ENCODE measurements at regions not wholly inside any gene's neighbourhood (a gene's known extent, or its start where the extent isn't known, plus 50 kb on each side); places are given as distances from the start of the nearest gene placed in this dataset.

DNA sequence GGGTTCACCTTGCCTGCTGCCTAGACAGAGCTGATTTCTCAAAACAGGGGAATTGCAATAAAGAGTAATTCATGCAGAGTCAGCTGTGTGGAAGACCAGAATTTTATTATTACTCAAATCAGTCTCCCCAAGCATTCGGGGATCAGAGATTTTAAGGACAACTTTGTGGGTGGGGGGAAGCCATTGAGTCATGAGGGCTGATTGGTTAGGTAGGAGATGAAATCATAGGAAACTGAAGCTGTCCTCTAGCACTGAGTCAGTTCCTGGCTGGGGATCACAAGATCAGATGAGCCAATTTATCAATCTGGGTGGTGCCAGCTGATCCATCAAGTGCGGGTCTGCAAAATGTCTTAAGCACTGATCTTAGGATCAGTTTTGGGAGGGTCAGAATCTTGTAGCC, 159.1 kb upstream of the MAP1B start:
- no peak for DNase-seq (ENCODE audit: low spot score)

DNA sequence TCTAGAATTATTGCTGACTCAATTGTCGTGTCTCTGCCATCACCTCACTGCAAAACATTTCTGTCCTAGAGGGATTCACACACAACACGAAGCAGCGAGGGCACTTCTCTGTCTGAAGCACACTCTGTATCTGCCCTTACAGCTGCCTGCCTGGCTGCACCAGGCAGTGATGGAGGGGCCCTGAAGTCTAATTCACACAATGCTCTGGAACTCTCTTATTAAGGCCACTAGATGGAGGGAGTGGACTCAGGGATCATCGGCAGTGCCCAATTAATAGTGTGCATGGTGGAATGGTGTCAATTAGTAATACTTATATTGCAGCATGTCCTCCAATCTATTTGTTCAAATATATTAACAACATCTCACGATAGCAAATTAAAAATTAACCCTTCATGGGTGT, 157.5 kb upstream of the MAP1B start:
- no peak for DNase-seq (ENCODE audit: low spot score)

DNA sequence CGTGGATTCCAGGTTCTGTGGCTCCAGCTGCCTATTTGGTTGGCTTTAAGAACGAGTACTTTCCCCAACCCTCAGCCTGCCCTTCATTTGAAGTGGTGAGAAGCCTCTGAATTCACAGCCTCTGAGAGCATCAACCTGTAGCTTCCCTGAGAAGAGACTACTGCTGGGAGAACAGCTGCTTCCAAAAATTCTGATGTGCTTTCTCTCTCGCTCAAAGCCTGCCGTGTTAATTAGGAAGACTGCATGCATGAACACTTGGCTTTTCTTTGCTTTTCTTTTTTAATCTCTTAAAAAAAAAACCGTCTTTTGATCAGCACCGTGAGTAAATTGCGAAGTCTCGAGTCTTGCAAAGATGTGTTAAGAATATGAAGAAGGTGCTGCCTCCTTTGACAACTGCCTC, 153.4 kb upstream of the MAP1B start:
- DNase-seq (ENCODE audit: low spot score), result no peak

DNA sequence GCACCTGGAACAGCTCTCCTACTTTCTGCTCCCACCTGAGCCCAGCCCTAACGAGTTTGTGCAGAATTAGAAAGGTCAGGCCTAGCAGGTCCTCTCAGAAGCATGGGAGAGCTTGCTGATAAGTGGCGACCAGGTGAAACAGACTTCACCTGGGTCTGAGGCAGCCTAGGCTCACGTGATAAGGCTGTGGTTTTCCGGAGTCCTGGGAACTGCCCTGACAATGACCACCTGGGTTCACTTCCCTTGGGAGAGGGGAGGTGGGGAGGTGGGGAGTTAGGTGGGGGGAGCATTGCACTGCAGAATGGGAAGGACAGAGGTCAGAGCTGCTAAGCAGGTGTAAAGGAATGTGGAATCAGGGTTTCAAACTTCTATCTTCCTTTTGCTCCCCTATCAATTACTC, 152.9 kb upstream of the MAP1B start:
- DNase-seq (ENCODE audit: low spot score), result no peak

DNA sequence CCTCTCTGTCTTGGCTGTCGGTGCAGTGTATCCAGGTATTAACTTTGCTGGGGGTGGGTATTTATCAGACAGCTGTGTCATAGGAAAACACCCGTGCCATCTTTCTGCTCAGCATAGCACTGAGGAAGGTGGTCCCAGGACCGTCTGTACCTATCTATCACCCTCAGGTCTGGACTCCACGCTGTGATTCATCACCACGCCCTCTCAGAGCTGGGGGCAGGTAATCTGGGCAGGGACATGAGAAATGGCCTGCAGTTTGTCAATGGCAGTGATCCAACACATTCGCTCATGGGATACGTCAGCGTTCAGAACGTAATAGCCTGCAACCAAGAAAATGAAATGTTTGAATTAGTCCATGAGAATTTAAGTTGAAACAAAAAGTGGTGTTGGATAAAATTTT, 151.6 kb upstream of the MAP1B start:
- DNase-seq (ENCODE audit: low spot score), result no peak

DNA sequence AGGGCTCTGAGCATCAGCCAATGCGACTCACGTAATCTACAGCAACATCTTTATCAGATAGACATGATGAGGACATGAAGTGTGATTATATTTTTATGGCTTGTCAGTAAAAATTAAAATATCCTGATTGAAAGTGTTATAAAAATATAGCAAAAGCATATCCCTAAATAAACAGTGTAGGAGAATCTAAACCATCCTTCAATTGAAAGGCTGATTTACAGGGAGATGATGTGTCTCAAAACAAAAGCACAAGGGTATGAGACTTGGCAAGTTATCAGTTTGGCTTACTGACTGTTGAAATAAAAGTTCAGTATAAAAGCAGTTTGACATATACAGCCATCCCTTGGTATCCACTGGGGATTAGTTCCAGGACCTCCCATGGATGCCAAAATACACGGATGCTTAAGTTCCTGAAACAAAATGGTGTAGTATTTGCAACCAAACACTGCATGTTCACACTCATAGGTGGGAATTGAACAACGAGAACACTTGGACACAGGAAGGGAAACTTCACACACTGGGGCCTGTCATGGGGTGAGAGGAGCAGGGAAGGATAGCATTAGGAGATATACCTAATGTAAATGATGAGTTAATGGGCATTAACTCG, 149.9 kb upstream of the MAP1B start:
- no peak for DNase-seq (ENCODE audit: low spot score)

DNA sequence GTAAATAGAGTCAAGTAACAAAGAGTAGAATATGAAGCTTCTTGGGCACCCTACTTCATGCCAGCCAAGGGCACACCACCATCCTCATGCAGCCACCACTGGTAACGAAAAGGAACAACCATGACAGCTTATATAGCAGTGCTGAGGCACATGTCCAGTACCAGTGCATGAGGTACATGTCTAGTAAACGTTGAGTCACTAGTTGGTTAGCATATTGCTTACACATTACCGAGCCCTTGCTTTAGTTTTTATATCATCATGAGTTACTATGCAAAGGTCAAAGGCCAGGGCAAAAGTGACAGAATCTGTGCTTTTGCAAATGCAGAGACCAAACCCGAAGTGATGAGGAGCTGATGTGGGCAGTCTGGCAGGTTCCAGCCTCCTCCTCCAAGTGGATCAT, 147.1 kb upstream of the MAP1B start:
- DNase-seq (ENCODE audit: low spot score), result no peak

DNA sequence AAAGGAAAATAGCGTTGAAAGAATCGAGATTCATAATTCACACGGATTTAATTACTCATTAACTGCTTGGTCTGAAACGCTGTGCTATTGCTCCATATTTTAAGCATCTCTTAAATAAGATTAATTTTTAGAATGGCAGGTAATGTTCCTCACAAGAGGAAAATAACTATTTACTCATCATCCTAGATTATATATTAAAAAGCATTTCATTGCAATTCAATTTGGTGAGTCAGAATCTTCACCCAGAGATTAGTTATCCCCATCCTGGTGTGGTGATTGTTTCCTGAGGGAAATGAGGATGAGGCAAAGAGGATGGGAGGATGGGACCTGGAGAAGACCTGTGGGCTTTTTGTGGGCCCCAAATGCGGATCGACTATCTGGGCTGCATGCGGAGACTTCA, 145.5 kb upstream of the MAP1B start:
- no peak for DNase-seq (ENCODE audit: low spot score)

DNA sequence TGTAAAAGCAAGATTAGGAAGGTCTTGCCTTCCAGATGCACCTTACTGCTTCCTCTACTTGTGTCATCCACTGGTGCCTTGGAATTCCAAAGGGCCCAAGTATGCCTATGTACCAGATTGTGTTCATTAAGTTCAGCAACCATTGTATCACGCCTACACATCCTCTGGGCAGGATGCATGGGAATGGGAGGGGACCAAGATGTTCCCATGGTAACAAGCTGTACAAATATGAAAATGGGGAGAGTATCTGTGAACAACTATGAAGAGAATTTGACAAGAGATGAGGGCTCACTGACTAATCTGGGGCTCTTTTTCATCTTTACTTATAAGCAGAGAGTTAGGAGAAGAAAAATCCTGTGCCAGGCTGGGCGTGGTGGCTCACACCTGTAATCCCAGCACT, 137.8 kb upstream of the MAP1B start:
- no peak for DNase-seq (ENCODE audit: low spot score)

DNA sequence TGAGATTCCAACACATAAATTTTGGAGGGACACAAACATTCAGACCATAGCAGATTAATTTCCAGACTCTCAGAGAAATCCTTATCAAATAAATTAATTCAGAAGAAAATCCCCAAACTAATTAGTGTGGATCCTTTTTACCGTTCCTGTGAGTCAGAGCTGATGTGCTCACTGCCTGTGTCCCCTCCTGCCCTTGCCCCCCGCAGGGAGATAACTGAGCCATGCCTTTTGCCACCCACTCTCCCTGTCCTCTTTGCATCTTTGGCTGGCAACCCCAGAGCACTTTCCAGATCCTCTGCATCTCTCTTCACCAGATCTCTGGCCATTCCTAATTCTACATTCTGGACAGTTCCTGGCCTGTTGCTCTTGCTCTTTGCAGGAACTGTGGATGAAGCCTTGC, 135.4 kb upstream of the MAP1B start:
- no peak for DNase-seq (ENCODE audit: low spot score)

DNA sequence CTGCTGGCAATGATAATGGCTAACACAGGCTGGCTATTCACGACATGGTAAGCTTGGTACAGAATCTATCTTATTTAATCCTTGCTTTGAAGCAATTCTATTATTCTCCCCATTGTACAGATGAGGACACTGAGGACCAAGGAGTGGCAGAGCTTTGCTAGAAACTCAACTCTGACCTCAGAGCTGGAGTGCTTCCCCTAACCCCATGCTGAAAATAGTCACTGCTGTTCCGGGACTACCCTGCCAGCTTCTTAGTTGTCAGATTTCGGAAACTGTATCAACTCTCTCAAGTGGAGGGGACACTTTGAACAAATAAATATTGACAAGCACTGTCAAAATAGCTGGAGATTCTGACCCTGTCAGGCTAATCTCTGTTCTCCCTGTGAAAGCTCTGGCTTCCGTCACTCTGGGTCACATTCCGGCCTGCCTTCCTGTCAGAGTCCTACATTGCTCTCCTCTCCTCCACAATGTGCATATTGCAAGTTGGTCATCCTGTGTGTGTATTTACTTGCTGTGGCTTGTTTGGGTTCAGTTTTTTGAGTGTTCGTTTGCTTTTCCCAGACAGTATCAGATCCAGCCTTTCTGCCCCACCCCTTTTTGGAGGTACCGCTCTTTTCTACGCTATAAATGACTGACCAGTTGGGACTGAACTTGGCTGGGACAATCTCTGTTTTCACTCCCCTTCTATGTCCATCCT, 134.3 kb upstream of the MAP1B start:
- DNase-seq (ENCODE audit: low spot score), result no peak

DNA sequence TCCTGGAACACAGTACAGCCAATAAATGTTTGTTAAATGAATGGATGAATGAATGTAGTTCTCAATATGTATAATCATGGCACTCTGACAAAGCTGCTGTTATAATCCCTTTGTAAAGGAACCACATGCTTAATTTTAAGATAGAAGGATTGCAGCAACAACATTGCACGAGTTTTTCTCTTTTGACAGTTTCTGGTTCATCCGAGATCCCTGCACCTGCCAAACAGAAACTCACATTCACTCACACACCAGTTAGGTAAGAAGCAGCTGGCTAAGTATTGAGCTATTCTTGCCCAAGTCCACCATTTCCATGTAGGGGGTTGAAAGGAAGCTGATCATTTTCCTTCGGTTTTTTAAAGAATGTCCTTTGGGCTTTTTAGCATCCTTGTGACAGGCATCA, 133.7 kb upstream of the MAP1B start:
- no peak for DNase-seq (ENCODE audit: low spot score)

DNA sequence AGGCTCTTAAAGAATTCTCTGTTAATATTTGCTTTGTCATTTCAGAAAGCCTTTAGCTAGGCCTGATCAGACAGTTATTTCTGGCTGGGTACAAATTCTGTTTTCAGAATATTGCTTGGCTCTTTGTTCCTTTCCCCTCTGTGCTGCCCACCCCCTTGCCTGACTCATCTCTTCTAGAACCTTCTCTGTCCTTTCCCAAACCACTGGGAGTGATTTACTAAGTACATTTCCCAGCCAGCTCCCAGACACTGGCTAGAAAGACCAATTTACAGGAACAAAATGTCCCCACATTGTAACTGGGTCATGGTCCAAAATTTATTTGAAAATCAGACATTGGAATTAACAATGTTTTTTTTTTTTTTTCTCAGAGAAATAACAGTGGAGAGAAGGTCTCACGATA, 133.1 kb upstream of the MAP1B start:
- no peak for DNase-seq (ENCODE audit: low spot score)

DNA sequence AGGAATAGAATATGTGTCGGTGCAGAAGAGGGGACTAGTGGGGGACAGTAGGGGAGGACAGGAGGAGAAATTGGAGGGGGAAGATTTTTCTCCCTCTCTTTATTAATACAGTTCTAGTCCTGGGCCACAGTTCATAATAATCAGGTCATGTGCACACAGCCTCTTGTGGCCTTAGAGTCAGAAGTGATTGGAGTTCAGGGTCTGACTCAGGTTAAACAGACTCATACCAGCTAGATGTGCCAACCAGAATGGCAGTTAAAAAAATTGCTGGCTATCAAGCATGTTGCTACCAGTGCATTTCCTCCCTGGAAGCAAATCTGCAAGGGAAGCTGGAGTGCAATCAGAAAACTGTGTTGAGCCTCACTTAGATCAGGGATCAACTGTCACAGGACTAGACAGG, 132.7 kb upstream of the MAP1B start:
- no peak for DNase-seq (ENCODE audit: low spot score)

DNA sequence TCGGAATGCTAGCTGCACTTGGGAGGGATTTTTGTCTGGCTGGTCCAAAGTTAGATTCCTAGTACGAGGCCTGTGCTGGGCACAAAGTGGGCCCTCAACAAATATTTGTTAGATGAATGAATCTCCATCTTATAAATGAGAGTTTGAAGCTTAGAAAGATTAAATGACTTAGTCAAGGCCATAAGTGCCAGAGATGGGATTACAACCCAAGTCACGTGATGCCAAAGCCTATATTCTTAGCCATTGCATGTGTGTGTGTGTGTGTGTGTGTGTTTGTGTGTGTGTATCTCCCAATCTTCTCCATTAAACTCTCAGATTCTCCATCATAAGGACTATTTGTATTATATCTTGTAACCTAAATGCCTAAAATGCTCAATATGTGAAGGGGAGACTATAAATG, 130.8 kb upstream of the MAP1B start:
- no peak for DNase-seq (ENCODE audit: low spot score)

DNA sequence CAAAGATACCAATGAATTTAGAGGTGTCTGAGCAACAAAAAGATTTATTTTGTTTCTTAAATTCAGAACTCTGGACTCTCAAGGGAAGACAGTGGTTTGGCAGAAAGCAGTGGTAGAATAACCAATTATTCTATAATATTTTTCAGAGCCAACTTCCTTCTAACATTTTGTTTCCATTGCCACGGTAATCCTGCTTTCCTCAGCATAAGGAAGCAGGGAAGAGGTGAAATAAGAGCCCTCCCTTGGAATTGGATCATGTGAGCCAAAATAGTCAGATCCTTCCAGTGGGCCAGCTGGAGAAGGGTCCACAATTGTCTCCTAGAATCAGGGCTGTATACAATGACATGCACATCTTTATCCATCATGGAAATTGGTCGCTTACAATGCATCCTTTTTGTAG, 130.0 kb upstream of the MAP1B start:
- DNase-seq (ENCODE audit: low spot score), result no peak

DNA sequence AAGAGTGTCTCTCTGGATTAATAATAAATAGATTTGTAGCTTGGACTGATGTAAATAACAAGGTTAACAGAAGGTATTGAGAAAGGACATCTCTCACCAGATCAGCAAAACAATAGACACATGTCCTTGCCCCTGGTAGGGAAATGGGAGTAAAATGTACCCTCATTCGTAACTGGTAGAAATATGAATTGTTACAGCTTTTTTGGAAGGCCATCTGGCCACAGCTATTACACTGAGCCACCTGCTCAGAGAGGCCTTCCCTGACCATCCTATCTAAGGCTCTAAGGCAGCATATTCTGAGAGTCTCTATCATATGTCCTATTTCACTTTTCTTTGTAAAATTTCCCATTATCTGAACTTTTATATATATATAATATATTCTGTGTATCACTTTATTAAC, 129.1 kb upstream of the MAP1B start:
- no peak for DNase-seq (ENCODE audit: low spot score)

DNA sequence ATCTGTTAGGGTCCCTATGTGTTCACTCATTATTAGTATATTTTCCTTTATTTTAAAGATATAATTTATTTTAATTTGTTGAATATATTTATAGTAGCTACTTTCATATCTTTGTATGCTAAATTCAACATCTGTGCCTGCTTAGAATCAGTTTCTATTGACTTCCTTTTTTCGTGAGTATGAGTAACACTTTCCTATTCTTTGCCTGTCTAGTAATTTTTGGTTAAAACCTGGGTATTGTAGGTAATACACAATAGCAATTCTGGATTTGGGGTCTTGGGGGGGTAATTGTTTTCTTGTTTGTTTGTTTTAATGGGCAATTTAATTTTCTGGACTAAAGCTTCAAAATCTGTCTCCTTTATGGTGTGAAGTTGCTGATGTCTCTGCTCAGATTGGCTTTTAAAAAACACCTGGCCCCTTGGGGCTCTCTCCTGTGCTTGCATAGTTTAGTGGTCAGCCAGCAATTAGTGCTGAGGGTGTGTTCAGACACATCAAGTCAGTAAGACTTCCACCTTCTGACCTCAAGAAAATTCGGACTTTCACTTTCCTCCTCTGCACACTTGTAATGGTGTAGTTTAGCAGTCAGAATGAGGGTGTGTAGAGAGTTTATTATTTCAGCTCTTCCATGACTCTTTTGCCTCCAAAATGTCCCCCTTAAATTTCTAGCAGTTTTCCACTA, 124.4 kb upstream of the MAP1B start:
- DNase-seq (ENCODE audit: low spot score), result no peak

DNA sequence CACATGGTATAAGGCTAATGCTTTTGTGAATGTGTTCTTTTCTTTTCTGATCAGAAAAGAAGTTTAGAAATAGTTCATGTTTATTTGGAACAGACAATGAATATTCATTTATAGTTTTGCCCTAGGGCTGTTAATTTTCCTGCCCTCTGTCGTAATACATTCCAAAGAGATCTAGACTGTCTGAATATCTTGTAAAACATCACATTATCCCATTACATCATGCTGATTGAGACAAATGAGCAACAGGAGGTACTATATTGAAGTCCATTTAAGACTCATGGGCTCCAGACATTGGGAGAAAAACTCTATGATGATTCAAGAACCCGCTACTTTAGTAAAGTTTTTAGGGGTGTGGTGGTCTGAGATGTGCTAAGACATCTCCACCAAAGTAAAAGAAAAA, 121.2 kb upstream of the MAP1B start:
- no peak for DNase-seq (ENCODE audit: low spot score)

DNA sequence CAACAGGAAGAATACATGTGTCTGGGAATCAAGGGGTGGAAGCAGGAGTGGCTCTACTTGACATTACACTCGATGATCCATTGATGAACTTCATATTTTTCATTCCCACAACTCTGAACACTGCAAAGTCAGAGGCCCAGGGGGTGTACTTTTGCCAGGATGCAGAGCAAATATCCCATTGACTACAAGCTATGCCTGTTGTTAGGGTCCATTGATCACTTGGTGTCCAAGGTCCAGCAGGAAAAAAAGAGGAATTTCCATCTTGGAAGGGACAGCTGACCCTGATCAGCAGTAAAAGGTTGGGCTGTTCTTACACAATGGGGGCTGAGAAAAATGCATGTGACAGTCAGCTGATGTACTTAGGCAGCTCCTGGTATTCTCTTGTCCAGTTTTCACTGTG, 118.5 kb upstream of the MAP1B start:
- DNase-seq (ENCODE audit: low spot score), result no peak

DNA sequence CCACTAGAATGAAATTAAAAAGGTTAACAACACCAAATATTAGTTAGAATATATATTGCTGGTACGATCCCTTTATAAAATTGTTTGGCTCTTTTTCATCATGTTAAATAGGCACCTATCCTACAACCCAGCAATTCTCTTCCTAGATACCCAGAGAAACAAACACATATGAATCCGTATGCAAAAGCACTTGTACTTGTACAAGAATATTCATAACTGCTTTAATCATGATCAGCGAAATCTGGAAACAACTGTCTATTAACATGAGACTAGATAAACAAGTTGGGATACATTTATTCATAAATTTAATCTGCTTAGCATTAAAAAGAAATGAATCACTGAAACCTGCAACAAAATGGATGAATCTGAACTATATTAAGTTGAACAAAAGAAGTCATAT, 113.7 kb upstream of the MAP1B start:
- no peak for DNase-seq (ENCODE audit: low spot score)

DNA sequence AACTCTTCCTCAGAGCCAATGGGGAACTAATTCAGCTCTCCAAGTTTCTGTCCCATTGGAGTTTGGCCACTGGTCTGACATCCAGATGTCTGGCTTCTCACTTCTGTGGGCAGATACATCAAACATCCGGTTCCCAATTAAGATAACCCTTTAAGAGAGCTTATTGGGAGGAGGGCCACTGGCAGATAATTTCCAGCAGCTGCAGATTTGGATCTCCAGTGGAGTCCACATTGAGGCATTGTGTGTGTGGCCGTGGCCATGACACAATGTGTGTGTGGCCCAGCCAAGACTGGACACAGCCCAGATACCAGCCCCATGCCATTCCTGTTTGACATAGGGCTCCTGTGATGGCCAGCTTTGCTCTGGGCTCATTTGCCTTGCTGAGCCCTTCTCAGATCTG, 110.5 kb upstream of the MAP1B start:
- DNase-seq (ENCODE audit: low spot score), result no peak

DNA sequence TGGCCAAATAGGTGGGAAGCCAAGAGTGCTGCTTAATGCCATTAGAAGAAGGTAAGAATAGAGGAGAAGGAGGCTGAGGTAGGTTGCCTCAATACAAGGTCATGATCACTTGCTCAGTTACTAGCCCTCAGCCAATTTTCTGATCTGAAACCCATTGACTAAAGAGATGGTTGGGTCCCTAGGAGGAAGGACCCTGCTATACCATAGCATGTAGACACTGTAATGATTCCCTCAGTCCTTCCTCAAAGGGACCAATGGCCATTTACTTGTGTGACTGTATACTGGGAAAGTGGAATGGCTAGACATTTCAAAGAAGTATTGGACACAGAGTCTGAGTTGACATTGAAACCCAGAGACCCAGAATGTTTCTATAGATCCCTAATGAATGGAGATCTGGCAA, 108.5 kb upstream of the MAP1B start:
- DNase-seq (ENCODE audit: low spot score), result no peak

DNA sequence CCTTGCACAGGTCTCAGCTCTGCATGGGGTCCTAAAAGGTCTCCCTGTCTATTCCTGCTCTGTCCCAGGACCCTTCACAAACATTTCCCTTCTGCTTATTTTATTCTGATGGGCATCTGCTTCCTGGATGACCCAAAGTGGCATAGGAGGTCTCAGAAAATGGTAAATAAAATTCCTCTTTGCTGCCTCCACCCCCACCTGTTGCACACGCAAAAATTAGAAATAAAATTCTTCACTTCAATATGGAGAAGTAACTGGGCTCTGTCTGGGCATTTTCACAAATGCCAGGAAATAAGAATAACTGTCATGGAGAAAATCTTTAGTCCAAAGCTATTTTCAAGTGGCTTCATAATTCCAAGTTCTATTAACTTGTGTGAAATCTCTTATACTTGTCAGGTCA, 106.6 kb upstream of the MAP1B start:
- DNase-seq (ENCODE audit: low spot score), result no peak

Data from SW480 (cell line).